ENCODE measurements at regions not wholly inside any gene's neighbourhood (a gene's known extent, or its start where the extent isn't known, plus 50 kb on each side); places are given as distances from the start of the nearest gene placed in this dataset.

- Histone ChIP-seq H3K9me3 (ENCODE audit: control insufficient read depth in 2 of 2, insufficient read depth in 1 of 2, low read depth in 1 of 2, low read length in 1 of 2) (no peaks in the 10 kb centered on the region), H3K27me3 (ENCODE audit: control insufficient read depth in 1 of 2, insufficient read depth in 2 of 2, low read length in 2 of 2) (no peaks in the 10 kb centered on the region), H3K4me3 (ENCODE audit: low read depth in 1 of 2, low read length in 2 of 2) (no peak overlapping the region), H3K36me3 (ENCODE audit: control insufficient read depth in 2 of 2, insufficient read depth in 2 of 2, low read length in 1 of 2) (no peaks in the 10 kb centered on the region), H3K4me1 (ENCODE audit: control insufficient read depth in 2 of 2, insufficient read depth in 2 of 2, low read length in 1 of 2) (no peaks in the 10 kb centered on the region), H3K27ac (ENCODE audit: low read depth in 2 of 2, low read length in 1 of 2) (no peak overlapping the region)
- 86 to 88% methylated on average over 1 of the region's 1 CpG for WGBS, 2 donors
These were observed 263.8 kb upstream of the IGFBP7 start for GRCh38 chr4:57373991-57374390.

GRCh38 chr4:57371671-57372070 lies 261.5 kb upstream of the IGFBP7 start:
- Histone ChIP-seq H3K27me3 (ENCODE audit: control insufficient read depth in 1 of 2, insufficient read depth in 2 of 2, low read length in 2 of 2) (no peaks in the 10 kb centered on the region), H3K27ac (ENCODE audit: low read depth in 2 of 2, low read length in 1 of 2) (no peak overlapping the region), H3K4me1 (ENCODE audit: control insufficient read depth in 2 of 2, insufficient read depth in 2 of 2, low read length in 1 of 2) (no peaks in the 10 kb centered on the region), H3K36me3 (ENCODE audit: control insufficient read depth in 2 of 2, insufficient read depth in 2 of 2, low read length in 1 of 2) (no peaks in the 10 kb centered on the region), H3K9me3 (ENCODE audit: control insufficient read depth in 2 of 2, insufficient read depth in 1 of 2, low read depth in 1 of 2, low read length in 1 of 2) (no peaks in the 10 kb centered on the region), H3K4me3 (ENCODE audit: low read depth in 1 of 2, low read length in 2 of 2) (no peak overlapping the region)
- WGBS, 2 donors, result 87 to 94% methylated on average over 4 of the region's 4 CpGs

GRCh38 chr4:57370691-57371090 lies 260.5 kb upstream of the IGFBP7 start:
- H3K27ac ChIP-seq (ENCODE audit: low read depth in 2 of 2, low read length in 1 of 2), result no peak overlapping the region
- H3K36me3 ChIP-seq (ENCODE audit: control insufficient read depth in 2 of 2, insufficient read depth in 2 of 2, low read length in 1 of 2), result no peaks in the 10 kb centered on the region
- 82 to 90% methylated on average over 3 of the region's 3 CpGs for WGBS, 2 donors
- H3K9me3 ChIP-seq (ENCODE audit: control insufficient read depth in 2 of 2, insufficient read depth in 1 of 2, low read depth in 1 of 2, low read length in 1 of 2), result no peaks in the 10 kb centered on the region
- H3K27me3 ChIP-seq (ENCODE audit: control insufficient read depth in 1 of 2, insufficient read depth in 2 of 2, low read length in 2 of 2), result no peaks in the 10 kb centered on the region
- H3K4me3 ChIP-seq (ENCODE audit: low read depth in 1 of 2, low read length in 2 of 2), result no peak overlapping the region
- H3K4me1 ChIP-seq (ENCODE audit: control insufficient read depth in 2 of 2, insufficient read depth in 2 of 2, low read length in 1 of 2), result no peaks in the 10 kb centered on the region

- Histone ChIP-seq H3K27ac (ENCODE audit: low read depth in 2 of 2, low read length in 1 of 2) (no peak overlapping the region), H3K9me3 (ENCODE audit: control insufficient read depth in 2 of 2, insufficient read depth in 1 of 2, low read depth in 1 of 2, low read length in 1 of 2) (no peaks in the 10 kb centered on the region), H3K36me3 (ENCODE audit: control insufficient read depth in 2 of 2, insufficient read depth in 2 of 2, low read length in 1 of 2) (no peaks in the 10 kb centered on the region), H3K4me1 (ENCODE audit: control insufficient read depth in 2 of 2, insufficient read depth in 2 of 2, low read length in 1 of 2) (no peaks in the 10 kb centered on the region), H3K4me3 (ENCODE audit: low read depth in 1 of 2, low read length in 2 of 2) (no peak overlapping the region), H3K27me3 (ENCODE audit: control insufficient read depth in 1 of 2, insufficient read depth in 2 of 2, low read length in 2 of 2) (no peaks in the 10 kb centered on the region)
- 86 to 88% methylated on average over 1 of the region's 1 CpG for WGBS, 2 donors
These were observed 259.3 kb upstream of the IGFBP7 start for GRCh38 chr4:57369446-57369845.

- H3K27ac ChIP-seq (ENCODE audit: low read depth in 2 of 2, low read length in 1 of 2), result no peak overlapping the region
- H3K36me3 ChIP-seq (ENCODE audit: control insufficient read depth in 2 of 2, insufficient read depth in 2 of 2, low read length in 1 of 2), result no peaks in the 10 kb centered on the region
- 96% methylated on average over 1 of the region's 1 CpG for WGBS, 2 donors
- H3K4me1 ChIP-seq (ENCODE audit: control insufficient read depth in 2 of 2, insufficient read depth in 2 of 2, low read length in 1 of 2), result no peaks in the 10 kb centered on the region
- H3K9me3 ChIP-seq (ENCODE audit: control insufficient read depth in 2 of 2, insufficient read depth in 1 of 2, low read depth in 1 of 2, low read length in 1 of 2), result no peaks in the 10 kb centered on the region
- no peaks in the 10 kb centered on the region for H3K27me3 ChIP-seq (ENCODE audit: control insufficient read depth in 1 of 2, insufficient read depth in 2 of 2, low read length in 2 of 2)
- no peak overlapping the region for H3K4me3 ChIP-seq (ENCODE audit: low read depth in 1 of 2, low read length in 2 of 2)
These were observed 254.1 kb upstream of the IGFBP7 start for GRCh38 chr4:57364255-57364654.

GRCh38 chr4:57363346-57363745 lies 253.2 kb upstream of the IGFBP7 start:
- Histone ChIP-seq H3K4me1 (ENCODE audit: control insufficient read depth in 2 of 2, insufficient read depth in 2 of 2, low read length in 1 of 2) (no peaks in the 10 kb centered on the region), H3K9me3 (ENCODE audit: control insufficient read depth in 2 of 2, insufficient read depth in 1 of 2, low read depth in 1 of 2, low read length in 1 of 2) (no peaks in the 10 kb centered on the region), H3K4me3 (ENCODE audit: low read depth in 1 of 2, low read length in 2 of 2) (no peak overlapping the region), H3K36me3 (ENCODE audit: control insufficient read depth in 2 of 2, insufficient read depth in 2 of 2, low read length in 1 of 2) (no peaks in the 10 kb centered on the region), H3K27me3 (ENCODE audit: control insufficient read depth in 1 of 2, insufficient read depth in 2 of 2, low read length in 2 of 2) (no peaks in the 10 kb centered on the region), H3K27ac (ENCODE audit: low read depth in 2 of 2, low read length in 1 of 2) (no peak overlapping the region)
- WGBS, 2 donors, result 30 to 37% methylated on average over 1 of the region's 1 CpG

- H3K4me3 ChIP-seq (ENCODE audit: low read depth in 1 of 2, low read length in 2 of 2), result no peak overlapping the region
- no peak overlapping the region for H3K27ac ChIP-seq (ENCODE audit: low read depth in 2 of 2, low read length in 1 of 2)
- H3K27me3 ChIP-seq (ENCODE audit: control insufficient read depth in 1 of 2, insufficient read depth in 2 of 2, low read length in 2 of 2), result no peaks in the 10 kb centered on the region
- H3K36me3 ChIP-seq (ENCODE audit: control insufficient read depth in 2 of 2, insufficient read depth in 2 of 2, low read length in 1 of 2), result no peaks in the 10 kb centered on the region
- WGBS, 2 donors, result 54% methylated on average over 2 of the region's 2 CpGs
- H3K4me1 ChIP-seq (ENCODE audit: control insufficient read depth in 2 of 2, insufficient read depth in 2 of 2, low read length in 1 of 2), result no peaks in the 10 kb centered on the region
- H3K9me3 ChIP-seq (ENCODE audit: control insufficient read depth in 2 of 2, insufficient read depth in 1 of 2, low read depth in 1 of 2, low read length in 1 of 2), result no peaks in the 10 kb centered on the region
These were observed 250.5 kb upstream of the IGFBP7 start for GRCh38 chr4:57360681-57361080.

GRCh38 chr4:57355101-57355665 lies 245.0 kb upstream of the IGFBP7 start:
- H3K4me1 ChIP-seq (ENCODE audit: control insufficient read depth in 2 of 2, insufficient read depth in 2 of 2, low read length in 1 of 2), result no peaks in the 10 kb centered on the region
- no peak overlapping the region for H3K27ac ChIP-seq (ENCODE audit: low read depth in 2 of 2, low read length in 1 of 2)
- no peak overlapping the region for H3K4me3 ChIP-seq (ENCODE audit: low read depth in 1 of 2, low read length in 2 of 2)
- no peaks in the 10 kb centered on the region for H3K36me3 ChIP-seq (ENCODE audit: control insufficient read depth in 2 of 2, insufficient read depth in 2 of 2, low read length in 1 of 2)
- H3K27me3 ChIP-seq (ENCODE audit: control insufficient read depth in 1 of 2, insufficient read depth in 2 of 2, low read length in 2 of 2), result no peaks in the 10 kb centered on the region
- H3K9me3 ChIP-seq (ENCODE audit: control insufficient read depth in 2 of 2, insufficient read depth in 1 of 2, low read depth in 1 of 2, low read length in 1 of 2), result peaks cover 0 to 4% of the 10 kb centered on the region in 2 donors
- 72% methylated on average over 4 of the region's 4 CpGs for WGBS, 2 donors

GRCh38 chr4:57351731-57352130 lies 241.5 kb upstream of the IGFBP7 start:
- Histone ChIP-seq H3K4me3 (ENCODE audit: low read depth in 1 of 2, low read length in 2 of 2) (no peak overlapping the region), H3K27ac (ENCODE audit: low read depth in 2 of 2, low read length in 1 of 2) (no peak overlapping the region), H3K27me3 (ENCODE audit: control insufficient read depth in 1 of 2, insufficient read depth in 2 of 2, low read length in 2 of 2) (no peaks in the 10 kb centered on the region), H3K9me3 (ENCODE audit: control insufficient read depth in 2 of 2, insufficient read depth in 1 of 2, low read depth in 1 of 2, low read length in 1 of 2) (peaks cover 0 to 4% of the 10 kb centered on the region in 2 donors), H3K36me3 (ENCODE audit: control insufficient read depth in 2 of 2, insufficient read depth in 2 of 2, low read length in 1 of 2) (no peaks in the 10 kb centered on the region), H3K4me1 (ENCODE audit: control insufficient read depth in 2 of 2, insufficient read depth in 2 of 2, low read length in 1 of 2) (no peaks in the 10 kb centered on the region)
- WGBS, 2 donors, result 86 to 88% methylated on average over 1 of the region's 1 CpG

GRCh38 chr4:57344296-57344695 lies 234.1 kb upstream of the IGFBP7 start:
- no peaks in the 10 kb centered on the region for H3K36me3 ChIP-seq (ENCODE audit: control insufficient read depth in 2 of 2, insufficient read depth in 2 of 2, low read length in 1 of 2)
- H3K9me3 ChIP-seq (ENCODE audit: control insufficient read depth in 2 of 2, insufficient read depth in 1 of 2, low read depth in 1 of 2, low read length in 1 of 2), result no peaks in the 10 kb centered on the region
- no peaks in the 10 kb centered on the region for H3K4me1 ChIP-seq (ENCODE audit: control insufficient read depth in 2 of 2, insufficient read depth in 2 of 2, low read length in 1 of 2)
- WGBS, 2 donors, result 60 to 75% methylated on average over 2 of the region's 2 CpGs
- H3K27ac ChIP-seq (ENCODE audit: low read depth in 2 of 2, low read length in 1 of 2), result no peak overlapping the region
- H3K27me3 ChIP-seq (ENCODE audit: control insufficient read depth in 1 of 2, insufficient read depth in 2 of 2, low read length in 2 of 2), result no peaks in the 10 kb centered on the region
- no peak overlapping the region for H3K4me3 ChIP-seq (ENCODE audit: low read depth in 1 of 2, low read length in 2 of 2)

All from esophagus (tissue), 2 donors.